ENCODE measurements at regions not wholly inside any gene's neighbourhood (a gene's known extent, or its start where the extent isn't known, plus 50 kb on each side); places are given as distances from the start of the nearest gene placed in this dataset.

- TF ChIP-seq CTCF (IDR thresholded peaks at IDR 0.05) (no peak), POLR2A (IDR thresholded peaks at IDR 0.05) (no peak), EP300 (IDR thresholded peaks at IDR 0.05) (no peak)
These were observed 167.1 kb upstream of the ADO start for GRCh38 chr10:62637249-62638061.

Data from tibial nerve (tissue), 4 donors.